ENCODE measurements at regions not wholly inside any gene's neighbourhood (a gene's known extent, or its start where the extent isn't known, plus 50 kb on each side); places are given as distances from the start of the nearest gene placed in this dataset.
"Not testable (repeated sequence)": the region's sequence is repeated elsewhere in the genome, so short reads cannot be mapped to it uniquely, and the experiment has no call there.

DNA sequence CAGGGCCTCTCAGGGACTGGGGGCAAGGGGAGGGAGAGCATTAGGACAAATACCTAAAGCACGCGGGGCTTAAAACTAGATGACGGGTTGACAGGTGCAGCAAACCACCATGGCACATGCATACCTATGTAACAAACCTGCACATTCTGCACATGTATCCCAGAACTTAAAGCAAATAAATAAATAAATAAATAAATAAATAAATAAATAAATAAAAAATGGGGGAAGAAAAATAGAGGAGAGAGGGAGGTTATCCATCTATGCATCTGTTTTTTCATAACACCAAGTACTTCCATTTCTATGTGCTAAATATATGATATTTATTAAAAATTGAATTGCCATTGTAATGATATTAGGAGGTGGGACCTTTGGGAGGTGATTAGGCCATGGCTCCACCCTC lies 539.5 kb downstream of the TRIML1 start:
- not testable (repeated sequence) for DNase-seq; H3K4me1 ChIP-seq (ENCODE audit: control insufficient read depth, insufficient read depth, low read length); H3K27me3 ChIP-seq (ENCODE audit: control insufficient read depth, insufficient read depth, low read length); H3K4me3 ChIP-seq (ENCODE audit: low read length); H3K36me3 ChIP-seq (ENCODE audit: control insufficient read depth, insufficient read depth, low read length); H3K27ac ChIP-seq (ENCODE audit: low read length); H3K9me3 ChIP-seq (ENCODE audit: control insufficient read depth, low read depth, low read length)
- 100% methylated on average over 1 of the region's 3 CpGs for WGBS (ENCODE audit: insufficient coverage, low lambda C conversion rate)

DNA sequence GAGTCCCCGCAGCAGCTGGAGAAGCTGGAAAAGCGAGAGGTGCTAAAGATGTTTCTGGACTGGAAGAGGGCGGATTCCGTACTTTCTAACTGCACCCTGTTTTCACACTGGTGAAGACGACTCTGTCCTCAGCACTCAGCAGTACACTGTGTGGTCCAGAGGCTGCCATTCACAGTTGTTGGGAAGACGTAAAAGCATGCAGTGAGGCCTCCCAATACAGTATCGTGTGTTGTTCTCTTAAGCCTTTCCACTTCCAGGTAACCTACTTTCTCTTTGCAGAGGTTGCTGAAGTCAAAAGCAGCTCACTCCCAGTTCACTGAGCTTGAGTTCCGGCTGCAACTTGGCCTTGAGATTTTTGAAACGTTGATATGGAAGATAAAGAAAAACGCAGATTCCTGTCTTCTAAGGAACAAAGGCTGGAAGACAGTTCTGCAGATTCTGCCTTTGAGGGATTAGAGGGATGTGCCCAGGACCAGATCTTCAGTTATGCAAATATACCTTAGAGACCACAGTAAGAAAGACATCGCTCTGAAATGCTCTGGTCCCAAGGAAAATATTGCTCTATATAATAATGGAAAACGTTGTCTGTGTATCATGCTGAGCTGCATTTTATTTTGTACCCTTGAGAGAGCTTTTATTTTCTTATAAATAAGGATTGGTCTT lies 540.9 kb downstream of the TRIML1 start:
- H3K36me3 ChIP-seq (ENCODE audit: control insufficient read depth, insufficient read depth, low read length), result no peaks in the 10 kb centered on the region
- no CpG with 5 or more reads among the region's 12 CpGs for WGBS (ENCODE audit: insufficient coverage, low lambda C conversion rate)
- no peaks in the 10 kb centered on the region for H3K27me3 ChIP-seq (ENCODE audit: control insufficient read depth, insufficient read depth, low read length)
- no peaks in the 10 kb centered on the region for H3K9me3 ChIP-seq (ENCODE audit: control insufficient read depth, low read depth, low read length)
- no peak for DNase-seq
- H3K27ac ChIP-seq (ENCODE audit: low read length), result no peak overlapping the region
- H3K4me3 ChIP-seq (ENCODE audit: low read length), result no peak overlapping the region
- H3K4me1 ChIP-seq (ENCODE audit: control insufficient read depth, insufficient read depth, low read length), result no peaks in the 10 kb centered on the region

DNA sequence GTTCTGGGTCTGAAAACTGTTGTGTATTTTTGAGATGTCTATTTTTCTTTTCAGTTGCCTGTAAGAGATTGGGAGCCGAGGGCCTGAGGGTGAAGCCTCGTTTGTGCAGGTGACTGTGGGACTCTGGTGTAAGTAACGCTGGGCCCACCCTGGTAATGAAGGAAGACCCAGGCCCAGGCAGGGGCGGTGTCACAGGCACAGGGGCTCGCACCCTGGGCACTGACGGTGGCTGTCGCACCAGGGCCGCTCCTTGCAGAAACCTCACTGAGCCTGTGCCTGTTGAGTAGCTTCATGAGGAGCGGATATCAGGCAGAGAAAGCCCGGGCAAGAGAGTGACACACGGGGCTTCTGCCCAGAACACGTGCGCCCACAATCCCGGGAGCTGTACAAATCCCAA lies 541.4 kb downstream of the TRIML1 start:
- no peak for DNase-seq
- H3K4me1 ChIP-seq (ENCODE audit: control insufficient read depth, insufficient read depth, low read length), result no peaks in the 10 kb centered on the region
- H3K27ac ChIP-seq (ENCODE audit: low read length), result no peak overlapping the region
- H3K27me3 ChIP-seq (ENCODE audit: control insufficient read depth, insufficient read depth, low read length), result no peaks in the 10 kb centered on the region
- WGBS (ENCODE audit: insufficient coverage, low lambda C conversion rate), result no CpG with 5 or more reads among the region's 14 CpGs
- H3K4me3 ChIP-seq (ENCODE audit: low read length), result no peak overlapping the region
- H3K36me3 ChIP-seq (ENCODE audit: control insufficient read depth, insufficient read depth, low read length), result no peaks in the 10 kb centered on the region
- no peaks in the 10 kb centered on the region for H3K9me3 ChIP-seq (ENCODE audit: control insufficient read depth, low read depth, low read length)

DNA sequence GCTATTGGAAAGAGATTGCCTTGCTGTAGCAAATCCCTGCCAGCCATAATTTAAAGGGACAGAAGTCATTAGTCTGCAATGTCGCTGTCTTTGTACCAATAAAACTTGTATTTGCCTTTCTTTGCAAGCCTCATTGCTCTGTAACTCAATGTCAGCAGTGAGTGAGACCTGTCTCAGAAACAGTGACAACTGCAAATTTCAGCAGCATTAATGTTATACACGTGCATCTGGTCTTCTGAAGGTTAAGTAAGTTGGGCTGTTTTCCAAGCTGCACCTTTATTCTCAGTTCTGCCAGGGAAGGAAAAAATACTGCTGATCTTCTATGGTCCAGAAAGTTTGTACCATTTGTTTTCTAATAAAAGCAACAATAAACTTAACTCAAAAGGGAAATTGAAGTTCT lies 543.1 kb downstream of the TRIML1 start:
- Histone ChIP-seq H3K27me3 (ENCODE audit: control insufficient read depth, insufficient read depth, low read length) (no peaks in the 10 kb centered on the region), H3K27ac (ENCODE audit: low read length) (no peak overlapping the region), H3K4me1 (ENCODE audit: control insufficient read depth, insufficient read depth, low read length) (no peaks in the 10 kb centered on the region), H3K9me3 (ENCODE audit: control insufficient read depth, low read depth, low read length) (no peaks in the 10 kb centered on the region), H3K36me3 (ENCODE audit: control insufficient read depth, insufficient read depth, low read length) (no peaks in the 10 kb centered on the region), H3K4me3 (ENCODE audit: low read length) (no peak overlapping the region)
- DNase-seq, result no peak
- no CpG with 5 or more reads among the region's 2 CpGs for WGBS (ENCODE audit: insufficient coverage, low lambda C conversion rate)

DNA sequence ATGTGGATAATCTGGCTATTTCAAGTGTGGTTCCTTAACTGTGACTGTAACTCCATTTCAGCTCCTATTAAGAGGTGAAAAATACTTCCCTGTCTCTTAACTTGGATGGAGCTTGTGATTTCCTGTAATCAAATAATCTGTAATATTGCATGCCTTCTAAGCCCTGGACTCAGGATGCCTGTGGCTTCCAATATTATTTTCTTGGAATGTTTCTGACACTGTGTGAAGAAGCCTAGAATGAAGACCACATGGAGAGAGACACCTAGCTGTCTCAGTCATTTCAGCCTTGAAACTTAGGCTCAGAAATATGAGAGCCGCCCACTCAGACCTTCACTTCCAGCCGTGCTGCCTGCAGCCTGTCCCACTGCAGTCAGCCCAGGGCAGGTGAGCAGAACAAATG lies 544.3 kb downstream of the TRIML1 start:
- no CpG with 5 or more reads among the region's 2 CpGs for WGBS (ENCODE audit: insufficient coverage, low lambda C conversion rate)

DNA sequence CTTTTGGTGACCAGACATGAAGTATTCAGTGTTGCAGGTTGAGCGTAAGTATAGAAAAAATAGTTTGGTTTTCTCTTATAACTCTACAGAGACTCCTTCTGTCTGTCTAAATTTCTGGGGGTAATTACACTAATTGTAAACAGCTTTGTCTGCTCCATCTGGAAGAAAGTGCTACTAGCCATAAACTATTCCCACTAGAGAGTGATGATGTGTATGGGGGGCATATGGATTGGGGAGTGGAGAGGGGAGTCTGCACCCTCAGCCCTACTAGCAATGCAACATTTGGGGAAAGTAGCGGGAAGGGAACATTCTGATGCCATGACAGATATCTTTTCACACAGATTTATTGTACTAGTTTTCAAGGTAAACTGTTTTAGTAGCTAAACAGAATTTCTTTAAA lies 549.7 kb downstream of the TRIML1 start:
- Histone ChIP-seq H3K27ac (ENCODE audit: low read length) (no peak overlapping the region), H3K36me3 (ENCODE audit: control insufficient read depth, insufficient read depth, low read length) (no peaks in the 10 kb centered on the region), H3K4me3 (ENCODE audit: low read length) (no peak overlapping the region), H3K27me3 (ENCODE audit: control insufficient read depth, insufficient read depth, low read length) (no peaks in the 10 kb centered on the region), H3K9me3 (ENCODE audit: control insufficient read depth, low read depth, low read length) (no peaks in the 10 kb centered on the region), H3K4me1 (ENCODE audit: control insufficient read depth, insufficient read depth, low read length) (no peaks in the 10 kb centered on the region)
- WGBS (ENCODE audit: insufficient coverage, low lambda C conversion rate), result no CpG with 5 or more reads among the region's 2 CpGs
- DNase-seq, result no peak

More for the DNA sequence above, 544.3 kb downstream of the TRIML1 start:
- Histone ChIP-seq H3K27ac (ENCODE audit: low read length) (no peak overlapping the region), H3K9me3 (ENCODE audit: control insufficient read depth, low read depth, low read length) (no peaks in the 10 kb centered on the region), H3K27me3 (ENCODE audit: control insufficient read depth, insufficient read depth, low read length) (no peaks in the 10 kb centered on the region), H3K36me3 (ENCODE audit: control insufficient read depth, insufficient read depth, low read length) (no peaks in the 10 kb centered on the region), H3K4me3 (ENCODE audit: low read length) (no peak overlapping the region), H3K4me1 (ENCODE audit: control insufficient read depth, insufficient read depth, low read length) (no peaks in the 10 kb centered on the region)
- DNase-seq, result no peak

DNA sequence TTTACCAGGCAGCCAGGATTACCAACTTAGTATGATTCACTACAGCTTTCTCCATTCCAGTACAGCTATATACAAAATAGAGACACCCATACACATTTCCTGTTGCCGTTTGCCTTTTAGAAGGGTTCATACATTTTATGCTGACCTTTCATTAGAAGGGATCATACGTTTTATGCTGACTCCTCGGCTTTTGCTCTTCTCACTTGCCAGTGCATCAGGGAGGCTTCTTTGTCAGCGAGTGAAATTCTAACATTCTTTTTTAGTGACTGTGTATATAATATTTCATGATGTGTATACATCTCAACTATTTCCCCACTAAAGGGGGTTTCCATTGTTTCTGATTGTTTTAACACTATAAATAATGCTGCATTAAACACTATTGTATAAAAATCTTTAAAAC lies 552.6 kb downstream of the TRIML1 start:
- H3K36me3 ChIP-seq (ENCODE audit: control insufficient read depth, insufficient read depth, low read length), result no peaks in the 10 kb centered on the region
- H3K27ac ChIP-seq (ENCODE audit: low read length), result no peak overlapping the region
- no peaks in the 10 kb centered on the region for H3K4me1 ChIP-seq (ENCODE audit: control insufficient read depth, insufficient read depth, low read length)
- no peak for DNase-seq
- 100% methylated on average over 1 of the region's 4 CpGs for WGBS (ENCODE audit: insufficient coverage, low lambda C conversion rate)
- no peaks in the 10 kb centered on the region for H3K27me3 ChIP-seq (ENCODE audit: control insufficient read depth, insufficient read depth, low read length)
- H3K9me3 ChIP-seq (ENCODE audit: control insufficient read depth, low read depth, low read length), result no peaks in the 10 kb centered on the region
- H3K4me3 ChIP-seq (ENCODE audit: low read length), result no peak overlapping the region

DNA sequence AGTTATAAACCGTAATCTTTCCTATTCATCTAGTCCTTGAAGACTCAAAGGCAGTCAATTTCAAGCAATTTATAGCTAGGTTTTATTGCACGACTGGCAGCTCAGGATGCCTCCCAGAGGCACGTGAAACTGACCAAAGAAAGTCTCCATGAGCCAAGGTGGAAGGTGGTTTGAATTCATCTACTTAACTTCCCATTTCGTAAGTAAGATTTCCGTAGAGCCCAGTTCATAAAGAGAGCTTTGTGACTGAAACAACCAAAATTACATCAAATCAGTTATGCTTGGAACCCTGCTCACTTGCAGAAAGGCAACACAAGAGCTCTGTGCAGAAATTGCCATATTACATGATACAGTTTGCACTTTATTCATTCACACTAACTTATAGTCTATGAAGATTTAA lies 556.0 kb downstream of the TRIML1 start:
- no peak for DNase-seq
- Histone ChIP-seq H3K36me3 (ENCODE audit: control insufficient read depth, insufficient read depth, low read length) (no peaks in the 10 kb centered on the region), H3K4me3 (ENCODE audit: low read length) (no peak overlapping the region), H3K27ac (ENCODE audit: low read length) (no peak overlapping the region), H3K9me3 (ENCODE audit: control insufficient read depth, low read depth, low read length) (no peaks in the 10 kb centered on the region), H3K4me1 (ENCODE audit: control insufficient read depth, insufficient read depth, low read length) (no peaks in the 10 kb centered on the region), H3K27me3 (ENCODE audit: control insufficient read depth, insufficient read depth, low read length) (no peaks in the 10 kb centered on the region)
- WGBS (ENCODE audit: insufficient coverage, low lambda C conversion rate), result no CpG with 5 or more reads among the region's 5 CpGs

DNA sequence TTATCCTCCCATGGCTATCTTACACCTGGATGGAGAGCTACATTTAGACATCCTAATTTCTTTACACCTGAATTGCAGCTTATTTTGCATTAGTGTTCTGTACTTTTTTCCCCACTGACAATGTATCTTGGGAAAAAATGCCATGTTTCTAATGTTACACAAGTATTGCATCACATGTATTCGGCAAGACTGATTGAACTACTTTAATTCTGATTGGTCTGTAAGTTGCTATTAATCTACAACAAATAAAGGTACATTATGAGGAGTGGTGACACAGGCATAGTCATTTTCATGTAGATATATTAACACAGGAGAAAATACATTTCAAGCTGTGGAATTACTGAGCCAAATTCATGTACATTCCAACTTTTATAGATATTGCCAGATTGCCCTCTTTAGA lies 558.0 kb downstream of the TRIML1 start:
- 100% methylated on average over 1 of the region's 1 CpG for WGBS (ENCODE audit: insufficient coverage, low lambda C conversion rate)
- Histone ChIP-seq H3K4me1 (ENCODE audit: control insufficient read depth, insufficient read depth, low read length) (no peaks in the 10 kb centered on the region), H3K4me3 (ENCODE audit: low read length) (no peak overlapping the region), H3K27me3 (ENCODE audit: control insufficient read depth, insufficient read depth, low read length) (no peaks in the 10 kb centered on the region), H3K9me3 (ENCODE audit: control insufficient read depth, low read depth, low read length) (no peaks in the 10 kb centered on the region), H3K36me3 (ENCODE audit: control insufficient read depth, insufficient read depth, low read length) (no peaks in the 10 kb centered on the region), H3K27ac (ENCODE audit: low read length) (no peak overlapping the region)
- DNase-seq, result no peak

DNA sequence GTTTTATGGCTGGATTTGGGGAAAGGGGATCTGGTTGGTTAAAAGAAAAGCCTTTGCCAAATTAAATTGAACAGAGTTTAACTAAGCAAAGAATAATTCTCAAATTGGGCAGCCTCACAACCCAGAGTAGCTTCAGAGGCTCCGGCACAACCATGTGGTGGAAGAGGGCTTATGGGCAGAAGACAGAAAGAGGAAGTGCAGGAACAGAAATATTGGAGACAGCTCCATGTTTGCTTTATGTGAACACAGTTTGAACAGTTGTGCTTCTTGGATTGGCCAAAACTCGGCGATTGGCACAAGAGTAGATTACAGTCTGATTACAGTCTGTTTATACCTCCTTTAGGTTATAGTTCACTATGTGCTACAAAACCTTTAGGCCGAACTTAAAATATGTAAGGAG lies 562.7 kb downstream of the TRIML1 start:
- no peaks in the 10 kb centered on the region for H3K27me3 ChIP-seq (ENCODE audit: control insufficient read depth, insufficient read depth, low read length)
- no peak for DNase-seq
- H3K4me3 ChIP-seq (ENCODE audit: low read length), result no peak overlapping the region
- H3K36me3 ChIP-seq (ENCODE audit: control insufficient read depth, insufficient read depth, low read length), result no peaks in the 10 kb centered on the region
- H3K27ac ChIP-seq (ENCODE audit: low read length), result no peak overlapping the region
- H3K9me3 ChIP-seq (ENCODE audit: control insufficient read depth, low read depth, low read length), result no peaks in the 10 kb centered on the region
- 70% methylated on average over 2 of the region's 4 CpGs for whole genome bisulfite sequencing (ENCODE audit: insufficient coverage, low lambda C conversion rate)
- no peaks in the 10 kb centered on the region for H3K4me1 ChIP-seq (ENCODE audit: control insufficient read depth, insufficient read depth, low read length)

DNA sequence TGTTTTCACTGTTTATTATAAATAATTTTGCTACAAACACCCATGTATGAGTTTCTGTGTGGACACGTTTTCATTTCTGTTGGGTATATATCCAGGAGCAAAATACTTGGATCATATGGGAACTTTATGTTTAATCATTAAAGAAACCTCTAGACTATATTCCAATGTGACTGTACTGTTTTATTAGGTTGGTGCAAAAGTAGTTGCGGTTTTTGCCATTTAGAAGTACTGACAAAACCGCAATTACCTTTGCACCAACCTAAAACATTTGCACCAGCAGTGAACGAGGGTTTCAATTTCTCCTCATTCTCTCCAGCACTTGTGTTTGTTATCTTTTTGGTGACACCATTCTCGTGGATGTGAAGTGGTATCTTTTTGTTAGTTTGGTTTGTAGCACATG lies 565.0 kb downstream of the TRIML1 start:
- no peaks in the 10 kb centered on the region for H3K36me3 ChIP-seq (ENCODE audit: control insufficient read depth, insufficient read depth, low read length)
- H3K27ac ChIP-seq (ENCODE audit: low read length), result no peak overlapping the region
- H3K27me3 ChIP-seq (ENCODE audit: control insufficient read depth, insufficient read depth, low read length), result no peaks in the 10 kb centered on the region
- DNase-seq, result no peak
- H3K4me3 ChIP-seq (ENCODE audit: low read length), result no peak overlapping the region
- no peaks in the 10 kb centered on the region for H3K9me3 ChIP-seq (ENCODE audit: control insufficient read depth, low read depth, low read length)
- no peaks in the 10 kb centered on the region for H3K4me1 ChIP-seq (ENCODE audit: control insufficient read depth, insufficient read depth, low read length)
- 100% methylated on average over 1 of the region's 5 CpGs for WGBS (ENCODE audit: insufficient coverage, low lambda C conversion rate)
